GM12873 (cell line): ENCODE measurements at regions not wholly inside any gene's neighbourhood (a gene's known extent, or its start where the extent isn't known, plus 50 kb on each side); places are given as distances from the start of the nearest gene placed in this dataset.

Experiments used
- TF ChIP-seq, protein P1 (sequence below): IDR thresholded peaks from 2 replicates; pipeline ENCODE4 v1.5.1; 2012; ENCODE audit warnings: low read depth, mild to moderate bottlenecking, moderate library complexity, low read length, control low read depth; ENCODE audit not compliant: insufficient read depth; ENCODE audit errors: missing control alignments

DNA sequence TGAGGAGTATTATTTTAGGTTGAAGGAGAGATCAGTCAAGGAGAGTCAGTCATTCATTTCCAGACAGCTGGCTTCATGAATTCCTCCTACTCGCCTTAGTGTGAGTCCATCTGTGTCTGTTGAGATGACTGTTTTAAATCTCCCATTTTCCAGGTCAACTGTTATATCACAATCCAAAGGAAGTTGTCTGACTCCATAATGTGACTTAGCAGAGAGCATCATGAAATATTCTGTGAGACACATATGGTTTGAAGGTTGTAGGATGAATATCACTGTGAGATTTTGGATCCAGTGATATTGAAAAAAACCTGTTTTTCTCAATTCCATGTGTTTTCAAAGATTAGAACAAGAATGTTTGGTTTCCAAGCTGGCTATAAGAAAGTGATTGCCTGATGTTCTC lies 530.2 kb upstream of the MAN1A1 start:
- TF ChIP-seq, protein P1, sequence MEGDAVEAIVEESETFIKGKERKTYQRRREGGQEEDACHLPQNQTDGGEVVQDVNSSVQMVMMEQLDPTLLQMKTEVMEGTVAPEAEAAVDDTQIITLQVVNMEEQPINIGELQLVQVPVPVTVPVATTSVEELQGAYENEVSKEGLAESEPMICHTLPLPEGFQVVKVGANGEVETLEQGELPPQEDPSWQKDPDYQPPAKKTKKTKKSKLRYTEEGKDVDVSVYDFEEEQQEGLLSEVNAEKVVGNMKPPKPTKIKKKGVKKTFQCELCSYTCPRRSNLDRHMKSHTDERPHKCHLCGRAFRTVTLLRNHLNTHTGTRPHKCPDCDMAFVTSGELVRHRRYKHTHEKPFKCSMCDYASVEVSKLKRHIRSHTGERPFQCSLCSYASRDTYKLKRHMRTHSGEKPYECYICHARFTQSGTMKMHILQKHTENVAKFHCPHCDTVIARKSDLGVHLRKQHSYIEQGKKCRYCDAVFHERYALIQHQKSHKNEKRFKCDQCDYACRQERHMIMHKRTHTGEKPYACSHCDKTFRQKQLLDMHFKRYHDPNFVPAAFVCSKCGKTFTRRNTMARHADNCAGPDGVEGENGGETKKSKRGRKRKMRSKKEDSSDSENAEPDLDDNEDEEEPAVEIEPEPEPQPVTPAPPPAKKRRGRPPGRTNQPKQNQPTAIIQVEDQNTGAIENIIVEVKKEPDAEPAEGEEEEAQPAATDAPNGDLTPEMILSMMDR: no peak

DNA sequence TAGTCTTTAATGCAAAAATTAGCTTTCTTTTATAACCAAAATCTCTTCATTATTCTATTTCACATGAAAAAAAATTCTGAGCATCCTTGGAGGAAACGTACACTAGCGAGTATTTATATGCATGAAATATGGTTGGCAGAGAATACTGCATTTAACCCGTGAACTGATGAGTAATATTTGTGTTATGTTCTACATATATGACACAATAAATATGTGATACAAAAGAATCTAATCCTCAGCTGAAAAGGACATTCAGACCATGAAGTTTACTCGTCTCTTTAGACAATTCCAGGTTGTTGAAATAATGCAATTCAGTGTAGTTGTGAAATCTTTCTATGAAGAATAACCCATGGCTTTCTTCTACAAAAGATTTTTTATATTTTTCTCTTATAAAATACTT lies 524.8 kb upstream of the MAN1A1 start:
- TF ChIP-seq, protein P1: no peak

DNA sequence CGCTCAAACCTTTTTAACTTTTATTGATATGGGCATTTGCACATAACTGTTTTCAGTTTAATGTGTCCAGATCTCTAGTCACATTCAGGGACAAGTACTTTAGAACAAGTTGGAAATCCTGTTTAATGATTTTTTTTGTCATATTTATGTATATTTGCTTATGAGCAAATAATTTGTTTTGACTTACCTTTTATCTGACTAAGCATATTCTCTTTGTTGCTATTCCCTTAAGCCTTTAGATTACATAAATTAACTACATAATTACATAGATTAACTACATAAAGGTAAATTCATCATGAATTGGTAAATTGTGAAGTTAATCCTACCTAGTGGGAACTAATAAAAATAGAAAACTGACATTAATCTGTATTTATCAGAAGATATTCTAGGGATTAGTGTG lies 523.5 kb upstream of the MAN1A1 start:
- TF ChIP-seq, protein P1: no peak

DNA sequence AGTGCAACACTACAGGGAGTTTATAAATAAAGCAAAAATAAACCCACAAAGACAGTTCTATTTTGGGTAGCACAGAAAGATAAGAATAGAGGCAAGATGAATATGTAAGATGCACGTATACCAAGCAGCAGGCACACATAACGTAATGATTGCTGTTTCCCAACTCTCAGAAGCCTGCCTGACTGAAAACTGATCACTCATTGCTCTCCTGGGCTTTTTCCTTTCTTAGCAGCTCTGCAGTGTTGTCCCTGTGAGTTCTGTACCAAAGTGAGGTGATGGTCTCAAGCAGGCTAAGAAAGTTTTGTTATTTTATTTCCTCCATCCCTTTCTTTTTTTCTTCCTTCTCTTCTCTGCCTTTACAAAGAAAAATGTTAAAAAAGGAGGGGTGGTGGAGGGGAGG lies 522.0 kb upstream of the MAN1A1 start:
- TF ChIP-seq, protein P1: no peak

DNA sequence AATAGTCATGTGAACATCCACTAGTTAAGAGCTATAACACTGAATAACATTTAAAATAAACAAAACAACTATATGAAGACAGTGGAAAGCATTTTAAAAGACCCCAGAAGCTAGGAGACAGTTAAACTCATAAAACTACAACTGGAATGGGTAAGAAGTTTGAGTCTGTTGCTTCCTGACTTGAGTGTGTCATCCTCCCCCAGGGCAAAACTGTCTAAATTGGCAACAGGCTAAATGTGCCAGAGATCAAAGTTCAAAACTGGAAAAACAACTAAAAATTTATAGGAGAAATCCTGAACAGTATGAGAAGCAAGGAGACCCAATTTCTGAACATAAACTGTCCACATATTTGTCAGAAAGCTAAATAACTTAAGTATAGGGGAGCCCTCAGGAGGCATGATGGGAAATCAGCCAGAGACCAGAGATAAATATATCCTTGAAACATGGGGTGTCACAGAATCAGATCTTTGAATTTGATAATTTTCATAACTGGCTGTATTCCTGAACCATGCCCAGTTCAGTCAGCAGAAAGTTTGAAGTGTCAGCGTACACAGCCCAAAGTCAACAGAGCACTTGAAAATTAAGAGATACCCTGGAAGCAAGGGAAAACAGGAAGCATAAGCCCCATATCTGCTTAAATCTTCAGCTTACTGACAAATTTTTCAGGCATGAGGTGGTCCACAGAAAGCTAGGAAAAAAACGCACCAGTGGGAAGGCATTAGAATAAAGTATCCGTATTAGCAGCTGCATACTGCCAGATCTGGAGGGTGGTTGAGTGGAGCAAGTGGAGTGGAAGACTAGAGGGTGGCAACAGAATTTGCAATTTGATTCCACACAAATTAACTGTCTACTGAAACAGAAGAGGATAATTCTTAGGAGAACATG lies 516.1 kb upstream of the MAN1A1 start:
- TF ChIP-seq, protein P1: no peak

DNA sequence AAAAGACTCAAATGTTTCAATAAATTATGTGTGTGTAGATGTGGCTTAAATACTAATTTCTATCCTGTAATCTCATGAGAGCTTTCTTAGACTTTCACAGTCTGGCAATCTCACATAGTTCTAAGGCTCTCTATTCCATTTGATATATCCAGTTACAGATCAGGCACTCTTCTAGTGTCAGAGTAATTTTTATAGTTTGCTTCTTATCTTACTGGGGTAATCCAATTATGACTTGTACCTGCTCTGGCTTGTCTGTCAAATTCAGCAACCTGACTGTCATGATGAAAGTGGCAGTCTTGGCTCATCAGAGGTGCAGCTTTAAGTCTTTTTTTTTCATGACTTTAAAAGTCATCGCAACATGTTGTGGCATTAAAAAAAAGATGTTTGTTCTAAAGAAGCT lies 513.2 kb upstream of the MAN1A1 start:
- TF ChIP-seq, protein P1: no peak

DNA sequence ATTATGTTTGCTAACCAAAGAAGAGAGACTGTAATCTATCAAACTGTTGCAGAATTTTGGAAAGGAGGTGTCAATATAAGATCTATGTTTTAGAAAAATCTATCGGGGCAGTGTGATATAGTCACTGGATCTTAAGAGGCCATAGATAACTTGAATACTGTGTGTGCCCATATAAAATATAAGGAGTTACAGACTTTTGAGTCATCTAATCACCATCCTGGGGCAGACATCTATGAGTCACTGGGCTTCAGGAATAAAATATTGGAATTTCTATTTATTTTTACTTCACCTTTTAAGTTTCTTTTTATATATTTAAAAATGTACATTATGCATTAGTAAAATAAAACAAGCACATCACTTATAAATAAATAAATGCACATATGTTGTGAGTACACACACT lies 509.3 kb upstream of the MAN1A1 start:
- TF ChIP-seq, protein P1: no peak
